NT2/D1 (cell line): ENCODE measurements at regions not wholly inside any gene's neighbourhood (a gene's known extent, or its start where the extent isn't known, plus 50 kb on each side); places are given as distances from the start of the nearest gene placed in this dataset.

Source experiments
- SUZ12 ChIP-seq: IDR thresholded peaks from 2 replicates; pipeline ENCODE4 v1.6.1; 2011; ENCODE audit not compliant: insufficient read length, insufficient read depth; ENCODE audit errors: extremely low read depth
- YY1 ChIP-seq: IDR thresholded peaks from 2 replicates; pipeline ENCODE4 v1.6.1; 2011; ENCODE audit not compliant: insufficient read length, insufficient read depth

GRCh38 chr3:117534138-117534537 is 824.6 kb downstream of the TUSC7 start:
- TF ChIP-seq SUZ12 (no peak), YY1 (no peak)
